GM12878 (cell line): ENCODE measurements at regions not wholly inside any gene's neighbourhood (a gene's known extent, or its start where the extent isn't known, plus 50 kb on each side); places are given as distances from the start of the nearest gene placed in this dataset.

Experiments used
- ATAC-seq: fragments of 200-7000 bp; cut with Tn5 transposase; 3 replicates; pipeline ENCODE4 v1.9.1; 2020; ENCODE audit warnings: mild to moderate bottlenecking, moderate library complexity
- BruUV-seq: library from RNA; stranded (reverse); fragments of 400-500 nt; replicated peaks from 2 replicates; lab custom pipeline; 2021; lab: Mats Ljungman, UMichigan
- CTCF ChIA-PET: fragments of 300-600 bp; sonication (Branson Sonifier 250); formaldehyde crosslinking; extraction: SDS; loops from one replicate; lab custom pipeline; 2021; ENCODE audit warnings: inconsistent platforms; lab: Yijun Ruan, JAX
- POLR2A ChIA-PET: fragments of 350-600 bp; formaldehyde crosslinking; extraction: SDS; loops from one replicate; lab custom pipeline; 2021; ENCODE audit warnings: inconsistent platforms; lab: Charles Lee
- RAD21 ChIA-PET: fragments of 300-600 bp; sonication (Branson Sonifier 250); formaldehyde crosslinking; loops from one replicate; lab custom pipeline; 2023; ENCODE audit warnings: antibody characterized with exemption; ENCODE audit not compliant: unreplicated experiment; lab: Charles Lee
- SMC1A ChIA-PET: fragments of 300-600 bp; sonication (Branson Sonifier 250); formaldehyde crosslinking; loops from one replicate; lab custom pipeline; 2023; ENCODE audit not compliant: unreplicated experiment, uncharacterized antibody; lab: Charles Lee
- DNase-seq: peaks from one replicate; pipeline ENCODE4 v3.0.0-alpha.2; 2011; ENCODE audit warnings: low read depth, low spot score
- FAIRE-seq: peaks from 3 replicates; lab custom pipeline; 2011; peaks lifted over from hg19 to GRCh38; lab: Jason Lieb, UNC
- H2AFZ ChIP-seq: 2 replicates; pipeline ENCODE4 v1.6.0; 2011; ENCODE audit warnings: low read depth, low read length, control low read depth; ENCODE audit not compliant: control insufficient read depth
- H3K27ac ChIP-seq: 2 replicates; pipeline ENCODE4 v1.5.1; 2011; ENCODE audit warnings: control low read depth; ENCODE audit not compliant: control insufficient read depth, insufficient read depth
- H3K27me3 ChIP-seq, 2 experiments: replicated peaks in 1 of 2; 2 replicates each; pipeline versions ENCODE4 v1.6.0 to v1.6.1; 2011; ENCODE audit warnings: low read length in 1 of 2; ENCODE audit not compliant: control insufficient read depth in 2 of 2, insufficient read depth in 2 of 2
- H3K36me3 ChIP-seq, 2 experiments: 2 replicates each; pipeline ENCODE4 v1.5.1; 2011; ENCODE audit warnings: low read length in 1 of 2; ENCODE audit not compliant: control insufficient read depth in 2 of 2, insufficient read depth in 2 of 2
- H3K4me1 ChIP-seq: 2 replicates; pipeline ENCODE4 v1.6.1; 2011; ENCODE audit warnings: mild to moderate bottlenecking, low read length, moderate library complexity, mixed read lengths; ENCODE audit not compliant: control insufficient read depth, insufficient read depth
- H3K4me2 ChIP-seq: 2 replicates; pipeline ENCODE4 v1.6.0; 2011; ENCODE audit warnings: control low read depth; ENCODE audit not compliant: control insufficient read depth, insufficient read depth
- H3K4me3 ChIP-seq: fragments of 200-600 bp; sonication (generic); 2 replicates; pipeline ENCODE4 v1.5.1; 2016
- H3K79me2 ChIP-seq: 2 replicates; pipeline ENCODE4 v1.6.0; 2011; ENCODE audit warnings: low read length; ENCODE audit not compliant: control insufficient read depth, insufficient read depth
- H3K9ac ChIP-seq: 2 replicates; pipeline ENCODE4 v1.8.0; 2011; ENCODE audit warnings: low read length, control low read depth, mixed read lengths; ENCODE audit not compliant: control insufficient read depth, insufficient read depth
- H3K9me3 ChIP-seq: replicated peaks from 3 replicates; pipeline ENCODE4 v1.5.1; 2011; ENCODE audit warnings: mild to moderate bottlenecking, low read length; ENCODE audit not compliant: control insufficient read depth, insufficient read depth
- H4K20me1 ChIP-seq: 2 replicates; pipeline ENCODE4 v1.6.0; 2011; ENCODE audit not compliant: control insufficient read depth, insufficient read depth
- ASH2L ChIP-seq: fragments of 300-600, 200-600 bp; sonication (generic); IDR thresholded peaks from 2 replicates; pipeline ENCODE4 v1.6.1; 2017; ENCODE audit warnings: low read depth, mild to moderate bottlenecking, borderline replicate concordance
- ATF3 ChIP-seq: IDR thresholded peaks from 2 replicates; pipeline ENCODE4 v1.6.1; 2011; ENCODE audit warnings: low read depth, mild to moderate bottlenecking, low read length, moderate library complexity, borderline replicate concordance; ENCODE audit errors: extremely low read depth
- IRF4 ChIP-seq: IDR thresholded peaks from 2 replicates; pipeline ENCODE4 v1.6.1; 2011; ENCODE audit warnings: low read depth, low read length
- JUND ChIP-seq: IDR thresholded peaks from 2 replicates; pipeline ENCODE4 v1.6.1; 2012; ENCODE audit warnings: low read depth, mild to moderate bottlenecking, low read length, improper control_type of control experiment, moderate library complexity
- MAX ChIP-seq: IDR thresholded peaks from 2 replicates; pipeline ENCODE4 v1.6.1; 2012; ENCODE audit warnings: low read depth, low read length, improper control_type of control experiment
- MEF2A ChIP-seq: IDR thresholded peaks from 2 replicates; pipeline ENCODE4 v1.6.1; 2011; ENCODE audit warnings: low read depth, mild to moderate bottlenecking, low read length, moderate library complexity; ENCODE audit not compliant: insufficient read depth
- MLLT1 ChIP-seq: fragments of 450-650 bp; IDR thresholded peaks from 2 replicates; pipeline ENCODE4 v1.6.1; 2016; ENCODE audit warnings: mild to moderate bottlenecking
- RBBP5 ChIP-seq: fragments of 200-600 bp; sonication (generic); conservative IDR thresholded peaks from 2 replicates; pipeline ENCODE4 v1.6.1; 2016
- RUNX3 ChIP-seq: IDR thresholded peaks from 2 replicates; pipeline ENCODE4 v1.6.1; 2012; ENCODE audit warnings: low read length, inconsistent platforms
- SPI1 ChIP-seq: IDR thresholded peaks from 2 replicates; pipeline ENCODE4 v1.6.1; 2011; ENCODE audit warnings: low read depth, mild to moderate bottlenecking, low read length, moderate library complexity, borderline replicate concordance; ENCODE audit not compliant: insufficient read depth
- TCF7 ChIP-seq: IDR thresholded peaks from 2 replicates; pipeline ENCODE4 v1.6.1; 2014; ENCODE audit warnings: antibody characterized with exemption, borderline replicate concordance
- ZNF622 ChIP-seq: fragments of 450-650 bp; IDR thresholded peaks from 2 replicates; pipeline ENCODE4 v1.6.1; 2017; ENCODE audit warnings: mild to moderate bottlenecking, inconsistent platforms
- ZZZ3 ChIP-seq: IDR thresholded peaks from 2 replicates; pipeline ENCODE4 v1.6.1; 2011; ENCODE audit warnings: low read depth; ENCODE audit not compliant: control insufficient read depth, insufficient read length
- WGBS: methylation state at CpG from one replicate; pipeline ENCODE4 v1.1.6; 2016; ENCODE audit warnings: low lambda C conversion rate; ENCODE audit not compliant: insufficient replicate concordance, insufficient coverage; ENCODE audit errors: missing lambda C conversion rate; 5-methylcytosine and 5-hydroxymethylcytosine counted together
- in situ Hi-C: fragments of 300-500 bp; cut with MboI; formaldehyde crosslinking; loops from 9 replicates; pipeline ENCODE4 v1.14.3; 2018; ENCODE audit warnings: mixed read lengths
- intact Hi-C: fragments of 100-400 bp; cut with micrococcal nuclease; formaldehyde crosslinking; loops from one replicate; pipeline ENCODE4 v1.14.2; 2022; ENCODE audit not compliant: unreplicated experiment

- FAIRE-seq = no peak
- Histone ChIP-seq H3K9ac (no peak overlapping the region), H4K20me1 (no peaks in the 10 kb centered on the region), H3K9me3 (no peaks in the 10 kb centered on the region), H2AFZ (no peak overlapping the region; the same call in 1 of the 2 replicates), H3K79me2 (no peaks in the 10 kb centered on the region), H3K4me3 (no peak overlapping the region), H3K4me1 (peaks cover 4% of the 10 kb centered on the region), H3K4me2 (no peak overlapping the region), H3K27me3 (no peaks in the 10 kb centered on the region), H3K27ac (no peak overlapping the region), H3K36me3 (no peaks in the 10 kb centered on the region)
- no peak for DNase-seq
- intact Hi-C loops = no loop called here
- POLR2A ChIA-PET = interaction anchor here (0.5 kb wide), 1 partner anchor 214 kb away, joined by 3 read pairs; no protein-coding TSS in a partner anchor
- RAD21 ChIA-PET = interaction anchor here (7.3 kb wide), 1 partner anchor 16 kb away, joined by 43 read pairs; no protein-coding TSS in a partner anchor
- SMC1A ChIA-PET = interaction anchor here (0.6 to 10.0 kb wide), 8 partner anchors 8 to 542 kb away, joined by 3 to 88 read pairs (median 4); no protein-coding TSS in a partner anchor
- ATAC-seq = no peak
- in situ Hi-C loops = loop anchor here (5.0 kb wide), 1 partner anchor 483 kb away; no protein-coding TSS in a partner anchor
- BruUV-seq = no TSS peak
- TF ChIP-seq JUND = no peak
- CTCF ChIA-PET = interaction anchor here (1.2 to 3.8 kb wide), 5 partner anchors 14 to 480 kb away, joined by 3 to 23 read pairs (median 5); no protein-coding TSS in a partner anchor
Observed at GRCh38 chr2:176668912-176669311, 399.7 kb downstream of the MTX2 start.

- peaks cover 4% of the 10 kb centered on the region for H3K4me1 ChIP-seq
- DNase-seq (peak; percentile 37), ATAC-seq (peak; percentile 86), FAIRE-seq (peak; percentile 72)
- SMC1A ChIA-PET = interaction anchor here (0.6 to 10.0 kb wide), 10 partner anchors 11 to 543 kb away, joined by 3 to 88 read pairs (median 4); no protein-coding TSS in a partner anchor
- H3K27ac ChIP-seq = peak overlapping the region; percentile 48; the same call in 1 of the 2 replicates
- no peak overlapping the region for H3K9ac ChIP-seq
- 3% methylated on average over 5 of the region's 5 CpGs for WGBS
- H3K4me3 ChIP-seq = no peak overlapping the region
- POLR2A ChIA-PET = interaction anchor here (0.5 kb wide), 1 partner anchor 213 kb away, joined by 3 read pairs; no protein-coding TSS in a partner anchor
- H4K20me1 ChIP-seq = no peaks in the 10 kb centered on the region
- CTCF ChIA-PET = interaction anchor here (0.8 to 3.8 kb wide), 11 partner anchors 9 to 543 kb away, joined by 3 to 23 read pairs (median 5); no protein-coding TSS in a partner anchor
- H3K27me3 ChIP-seq = no peaks in the 10 kb centered on the region
- H3K36me3 ChIP-seq = no peaks in the 10 kb centered on the region
- in situ Hi-C loops (loop anchor here (5.0 kb wide), 1 partner anchor 483 kb away; no protein-coding TSS in a partner anchor), intact Hi-C loops (no loop called here)
- RAD21 ChIA-PET = interaction anchor here (1.2 to 7.3 kb wide), 4 partner anchors 17 to 263 kb away, joined by 3 to 43 read pairs (median 6); no protein-coding TSS in a partner anchor
- H3K9me3 ChIP-seq = no peaks in the 10 kb centered on the region
- H3K79me2 ChIP-seq = no peaks in the 10 kb centered on the region
- H2AFZ ChIP-seq = peak overlapping the region; percentile 78
- H3K4me2 ChIP-seq = peak overlapping the region; percentile 21; the same call in 1 of the 2 replicates
- BruUV-seq = no TSS peak
- TF ChIP-seq MEF2A = 0 out of 2 replicates have a peak, but pooled peaks have one; percentile 26
- no peak for TF ChIP-seq RBBP5
- TF ChIP-seq ZZZ3 = no peak
- 0 out of 2 replicates have a peak, but pooled peaks have one; percentile 5 for TF ChIP-seq IRF4
- TF ChIP-seq MLLT1 = no peak
- no peak for TF ChIP-seq ASH2L
- peak; percentile 31; the same call in 1 of the 2 replicates for TF ChIP-seq RUNX3
- no peak for TF ChIP-seq JUND
- no peak for TF ChIP-seq TCF7
- no peak for TF ChIP-seq MAX
- no peak for TF ChIP-seq ZNF622
- no peak for TF ChIP-seq ATF3
- 0 out of 2 replicates have a peak, but pooled peaks have one; percentile 13 for TF ChIP-seq SPI1
Observed at GRCh38 chr2:176669398-176670174, 400.3 kb downstream of the MTX2 start.
